Islet precursor cell (in vitro differentiated cells): ENCODE measurements at regions not wholly inside any gene's neighbourhood (a gene's known extent, or its start where the extent isn't known, plus 50 kb on each side); places are given as distances from the start of the nearest gene placed in this dataset.

Experiments used
- DNase-seq: peaks from one replicate; pipeline ENCODE4 v3.0.0-alpha.2; 2018

GRCh38 chr15:69505956-69506556, 53.4 kb downstream of the RPLP1 start:
- no peak for DNase-seq

GRCh38 chr15:69508659-69509058, 56.0 kb downstream of the RPLP1 start:
- DNase-seq, result peak; percentile 22

- DNase-seq, result no peak
Measured at GRCh38 chr15:69509131-69509530, 56.5 kb downstream of the RPLP1 start.

GRCh38 chr15:69510556-69510955, 57.9 kb downstream of the RPLP1 start:
- DNase-seq, result no peak

GRCh38 chr15:69511015-69511414, 58.4 kb downstream of the RPLP1 start:
- DNase-seq, result no peak

GRCh38 chr15:69511716-69512340, 59.2 kb downstream of the RPLP1 start:
- no peak for DNase-seq

GRCh38 chr15:69513450-69513960, 60.9 kb downstream of the RPLP1 start:
- no peak for DNase-seq

GRCh38 chr15:69513986-69514385, 61.4 kb downstream of the RPLP1 start:
- DNase-seq, result no peak

GRCh38 chr15:69515508-69515907, 62.9 kb downstream of the RPLP1 start:
- no peak for DNase-seq

GRCh38 chr15:69515926-69516325, 63.3 kb downstream of the RPLP1 start:
- peak; percentile 2 for DNase-seq

GRCh38 chr15:69517052-69517451, 64.4 kb downstream of the RPLP1 start:
- DNase-seq, result no peak

GRCh38 chr15:69518806-69519205, 66.2 kb downstream of the RPLP1 start:
- DNase-seq, result no peak

GRCh38 chr15:69520067-69520466, 67.4 kb downstream of the RPLP1 start:
- no peak for DNase-seq

GRCh38 chr15:69522361-69522760, 69.7 kb downstream of the RPLP1 start:
- DNase-seq, result no peak

GRCh38 chr15:69523010-69524001, 70.7 kb downstream of the RPLP1 start:
- DNase-seq, result peak; percentile 87

- DNase-seq, result no peak
Measured at GRCh38 chr15:69524296-69524695, 71.7 kb downstream of the RPLP1 start.

GRCh38 chr15:69524814-69525213, 72.2 kb downstream of the RPLP1 start:
- peak; percentile 28 for DNase-seq

- DNase-seq, result peak; percentile 22
Measured at GRCh38 chr15:69525543-69525942, 72.9 kb downstream of the RPLP1 start.

- peak; percentile 23 for DNase-seq
Measured at GRCh38 chr15:69526081-69527061, 73.8 kb downstream of the RPLP1 start.

GRCh38 chr15:69529141-69529540, 76.5 kb downstream of the RPLP1 start:
- peak; percentile 55 for DNase-seq

GRCh38 chr15:69529961-69530633, 77.5 kb downstream of the RPLP1 start:
- peak; percentile 50 for DNase-seq
